Gastrocnemius medialis (tissue), 4 donors: ENCODE measurements at regions not wholly inside any gene's neighbourhood (a gene's known extent, or its start where the extent isn't known, plus 50 kb on each side); places are given as distances from the start of the nearest gene placed in this dataset.
"Not testable (repeated sequence)": the region's sequence is repeated elsewhere in the genome, so short reads cannot be mapped to it uniquely, and the experiment has no call there.

Experiments used
- POLR2A ChIP-seq, 2 donors: fragments of 450-650 bp; IDR thresholded peaks; one replicate each; pipeline ENCODE4 v1.6.1; 2017; ENCODE audit warnings: antibody characterized with exemption in 2 of 2, mild to moderate bottlenecking in 2 of 2, moderate library complexity in 2 of 2
- TF ChIP-seq, protein P1 (sequence below), 5 experiments: fragments of 450-650 bp in 3 of 5; fragments of 200-600 bp in 2 of 5; sonication (generic) in 2 of 5; IDR thresholded peaks in 4 of 5; conservative IDR thresholded peaks in 1 of 5; 1 replicate in 4 of 5; 2 replicates in 1 of 5; pipeline ENCODE4 v1.5.1; 2016 to 2019; ENCODE audit warnings: antibody characterized with exemption in 5 of 5, mild to moderate bottlenecking in 3 of 5, moderate library complexity in 3 of 5

GRCh38 chr6:11443125-11443524, 94.4 kb upstream of the TMEM170B start:
- TF ChIP-seq, protein P1, sequence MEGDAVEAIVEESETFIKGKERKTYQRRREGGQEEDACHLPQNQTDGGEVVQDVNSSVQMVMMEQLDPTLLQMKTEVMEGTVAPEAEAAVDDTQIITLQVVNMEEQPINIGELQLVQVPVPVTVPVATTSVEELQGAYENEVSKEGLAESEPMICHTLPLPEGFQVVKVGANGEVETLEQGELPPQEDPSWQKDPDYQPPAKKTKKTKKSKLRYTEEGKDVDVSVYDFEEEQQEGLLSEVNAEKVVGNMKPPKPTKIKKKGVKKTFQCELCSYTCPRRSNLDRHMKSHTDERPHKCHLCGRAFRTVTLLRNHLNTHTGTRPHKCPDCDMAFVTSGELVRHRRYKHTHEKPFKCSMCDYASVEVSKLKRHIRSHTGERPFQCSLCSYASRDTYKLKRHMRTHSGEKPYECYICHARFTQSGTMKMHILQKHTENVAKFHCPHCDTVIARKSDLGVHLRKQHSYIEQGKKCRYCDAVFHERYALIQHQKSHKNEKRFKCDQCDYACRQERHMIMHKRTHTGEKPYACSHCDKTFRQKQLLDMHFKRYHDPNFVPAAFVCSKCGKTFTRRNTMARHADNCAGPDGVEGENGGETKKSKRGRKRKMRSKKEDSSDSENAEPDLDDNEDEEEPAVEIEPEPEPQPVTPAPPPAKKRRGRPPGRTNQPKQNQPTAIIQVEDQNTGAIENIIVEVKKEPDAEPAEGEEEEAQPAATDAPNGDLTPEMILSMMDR (IDR thresholded peaks at IDR 0.05 in 4 of 5, conservative IDR thresholded peaks at IDR 0.05 in 1 of 5) = not testable (repeated sequence)
- TF ChIP-seq POLR2A (IDR thresholded peaks at IDR 0.05) = not testable (repeated sequence)
